GM12878 (cell line): ENCODE measurements at regions not wholly inside any gene's neighbourhood (a gene's known extent, or its start where the extent isn't known, plus 50 kb on each side); places are given as distances from the start of the nearest gene placed in this dataset.

Source experiments
- ATAC-seq: fragments of 200-7000 bp; cut with Tn5 transposase; 3 replicates; pipeline ENCODE4 v1.9.1; 2020; ENCODE audit warnings: mild to moderate bottlenecking, moderate library complexity
- BruUV-seq: library from RNA; stranded (reverse); fragments of 400-500 nt; replicated peaks from 2 replicates; lab custom pipeline; 2021; lab: Mats Ljungman, UMichigan
- CTCF ChIA-PET: fragments of 300-600 bp; sonication (Branson Sonifier 250); formaldehyde crosslinking; extraction: SDS; loops from one replicate; lab custom pipeline; 2021; ENCODE audit warnings: inconsistent platforms; lab: Yijun Ruan, JAX
- POLR2A ChIA-PET: fragments of 350-600 bp; formaldehyde crosslinking; extraction: SDS; loops from one replicate; lab custom pipeline; 2021; ENCODE audit warnings: inconsistent platforms; lab: Charles Lee
- RAD21 ChIA-PET: fragments of 300-600 bp; sonication (Branson Sonifier 250); formaldehyde crosslinking; loops from one replicate; lab custom pipeline; 2023; ENCODE audit warnings: antibody characterized with exemption; ENCODE audit not compliant: unreplicated experiment; lab: Charles Lee
- SMC1A ChIA-PET: fragments of 300-600 bp; sonication (Branson Sonifier 250); formaldehyde crosslinking; loops from one replicate; lab custom pipeline; 2023; ENCODE audit not compliant: unreplicated experiment, uncharacterized antibody; lab: Charles Lee
- DNase-seq: peaks from one replicate; pipeline ENCODE4 v3.0.0-alpha.2; 2011; ENCODE audit warnings: low read depth, low spot score
- FAIRE-seq: peaks from 3 replicates; lab custom pipeline; 2011; peaks lifted over from hg19 to GRCh38; lab: Jason Lieb, UNC
- H2AFZ ChIP-seq: 2 replicates; pipeline ENCODE4 v1.6.0; 2011; ENCODE audit warnings: low read depth, low read length, control low read depth; ENCODE audit not compliant: control insufficient read depth
- H3K27ac ChIP-seq: 2 replicates; pipeline ENCODE4 v1.5.1; 2011; ENCODE audit warnings: control low read depth; ENCODE audit not compliant: control insufficient read depth, insufficient read depth
- H3K27me3 ChIP-seq, 2 experiments: replicated peaks in 1 of 2; 2 replicates each; pipeline versions ENCODE4 v1.6.0 to v1.6.1; 2011; ENCODE audit warnings: low read length in 1 of 2; ENCODE audit not compliant: control insufficient read depth in 2 of 2, insufficient read depth in 2 of 2
- H3K36me3 ChIP-seq, 2 experiments: 2 replicates each; pipeline ENCODE4 v1.5.1; 2011; ENCODE audit warnings: low read length in 1 of 2; ENCODE audit not compliant: control insufficient read depth in 2 of 2, insufficient read depth in 2 of 2
- H3K4me1 ChIP-seq: 2 replicates; pipeline ENCODE4 v1.6.1; 2011; ENCODE audit warnings: mild to moderate bottlenecking, low read length, moderate library complexity, mixed read lengths; ENCODE audit not compliant: control insufficient read depth, insufficient read depth
- H3K4me2 ChIP-seq: 2 replicates; pipeline ENCODE4 v1.6.0; 2011; ENCODE audit warnings: control low read depth; ENCODE audit not compliant: control insufficient read depth, insufficient read depth
- H3K4me3 ChIP-seq: fragments of 200-600 bp; sonication (generic); 2 replicates; pipeline ENCODE4 v1.5.1; 2016
- H3K79me2 ChIP-seq: 2 replicates; pipeline ENCODE4 v1.6.0; 2011; ENCODE audit warnings: low read length; ENCODE audit not compliant: control insufficient read depth, insufficient read depth
- H3K9ac ChIP-seq: 2 replicates; pipeline ENCODE4 v1.8.0; 2011; ENCODE audit warnings: low read length, control low read depth, mixed read lengths; ENCODE audit not compliant: control insufficient read depth, insufficient read depth
- H3K9me3 ChIP-seq: replicated peaks from 3 replicates; pipeline ENCODE4 v1.5.1; 2011; ENCODE audit warnings: mild to moderate bottlenecking, low read length; ENCODE audit not compliant: control insufficient read depth, insufficient read depth
- H4K20me1 ChIP-seq: 2 replicates; pipeline ENCODE4 v1.6.0; 2011; ENCODE audit not compliant: control insufficient read depth, insufficient read depth
- BMI1 ChIP-seq: fragments of 450-650 bp; IDR thresholded peaks from 2 replicates; pipeline ENCODE4 v1.6.1; 2016; ENCODE audit warnings: mild to moderate bottlenecking, moderate library complexity, borderline replicate concordance
- CBX3 ChIP-seq: fragments of 200-600 bp; sonication (generic); IDR thresholded peaks from 2 replicates; pipeline ENCODE4 v1.6.1; 2016; ENCODE audit warnings: low read depth, borderline replicate concordance
- HDGF ChIP-seq: fragments of 450-650 bp; IDR thresholded peaks from 2 replicates; pipeline ENCODE4 v1.6.1; 2016; ENCODE audit warnings: antibody characterized with exemption
- JUND ChIP-seq: IDR thresholded peaks from 2 replicates; pipeline ENCODE4 v1.6.1; 2012; ENCODE audit warnings: low read depth, mild to moderate bottlenecking, low read length, improper control_type of control experiment, moderate library complexity
- KAT2A ChIP-seq: conservative IDR thresholded peaks from 2 replicates; pipeline ENCODE4 v1.6.1; 2011; ENCODE audit warnings: low read depth, low read length; ENCODE audit not compliant: control insufficient read depth
- MTA3 ChIP-seq: IDR thresholded peaks from 2 replicates; pipeline ENCODE4 v1.6.1; 2012; ENCODE audit warnings: low read length, inconsistent platforms, borderline replicate concordance
- RAD51 ChIP-seq: fragments of 450-650 bp; IDR thresholded peaks from 2 replicates; pipeline ENCODE4 v1.6.1; 2016; ENCODE audit warnings: moderate library complexity, mild to moderate bottlenecking, inconsistent platforms
- RBBP5 ChIP-seq: fragments of 200-600 bp; sonication (generic); conservative IDR thresholded peaks from 2 replicates; pipeline ENCODE4 v1.6.1; 2016
- SIN3A ChIP-seq: IDR thresholded peaks from 2 replicates; pipeline ENCODE4 v1.6.1; 2012; ENCODE audit warnings: low read depth, low read length, improper control_type of control experiment
- SREBF2 ChIP-seq: IDR thresholded peaks from 2 replicates; pipeline ENCODE4 v1.6.1; 2012; ENCODE audit warnings: mild to moderate bottlenecking, low read length
- YY1 ChIP-seq: IDR thresholded peaks from 2 replicates; pipeline ENCODE4 v1.6.1; 2011; ENCODE audit warnings: low read depth, mild to moderate bottlenecking, low read length
- WGBS: methylation state at CpG from one replicate; pipeline ENCODE4 v1.1.6; 2016; ENCODE audit warnings: low lambda C conversion rate; ENCODE audit not compliant: insufficient replicate concordance, insufficient coverage; ENCODE audit errors: missing lambda C conversion rate; 5-methylcytosine and 5-hydroxymethylcytosine counted together
- in situ Hi-C: fragments of 300-500 bp; cut with MboI; formaldehyde crosslinking; loops from 9 replicates; pipeline ENCODE4 v1.14.3; 2018; ENCODE audit warnings: mixed read lengths
- intact Hi-C: fragments of 100-400 bp; cut with micrococcal nuclease; formaldehyde crosslinking; loops from one replicate; pipeline ENCODE4 v1.14.2; 2022; ENCODE audit not compliant: unreplicated experiment

DNA sequence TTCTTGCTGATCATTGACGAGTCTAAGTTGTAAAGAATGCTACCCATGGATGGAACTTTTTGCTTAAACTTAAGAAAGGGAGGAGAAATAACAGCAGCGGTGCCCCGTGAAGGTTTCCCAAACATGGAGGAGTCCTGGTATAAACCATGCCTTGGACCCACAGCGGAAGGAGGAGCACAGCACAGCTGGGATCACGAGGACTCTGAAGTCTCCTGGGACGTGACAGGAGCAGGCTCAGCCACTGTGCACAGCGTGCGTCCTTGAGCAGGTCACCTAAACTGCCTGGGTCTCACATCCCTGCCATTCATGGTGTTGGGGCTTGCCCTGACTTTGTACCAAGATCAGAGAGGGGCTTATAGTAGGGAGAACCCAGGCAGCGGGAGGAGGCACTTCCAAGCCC lies 56.1 kb upstream of the UNC93A start:
- POLR2A ChIA-PET = no interaction called here
- ATAC-seq = no peak
- in situ Hi-C loops (no loop called here), intact Hi-C loops (no loop called here)
- no peak overlapping the region for H3K4me2 ChIP-seq
- no peak for DNase-seq
- no peak for TF ChIP-seq RBBP5
- no peak for TF ChIP-seq SREBF2
- TF ChIP-seq SIN3A = no peak
- TF ChIP-seq KAT2A = no peak
- no peak for TF ChIP-seq MTA3
- no peak for TF ChIP-seq CBX3
- TF ChIP-seq JUND = no peak
- no peak for TF ChIP-seq YY1
- TF ChIP-seq RAD51 = no peak
- no peak for TF ChIP-seq BMI1
- no peak for TF ChIP-seq HDGF
- SMC1A ChIA-PET = no interaction called here
- peaks cover 3% of the 10 kb centered on the region in 2 experiments for H3K27me3 ChIP-seq
- H3K9me3 ChIP-seq = no peaks in the 10 kb centered on the region
- no TSS peak for BruUV-seq
- no peaks in the 10 kb centered on the region for H3K4me1 ChIP-seq
- H3K36me3 ChIP-seq = no peaks in the 10 kb centered on the region
- H2AFZ ChIP-seq = no peak overlapping the region
- H3K79me2 ChIP-seq = no peaks in the 10 kb centered on the region
- RAD21 ChIA-PET = no interaction called here
- H3K4me3 ChIP-seq = no peak overlapping the region
- CTCF ChIA-PET = no interaction called here
- H3K9ac ChIP-seq = no peak overlapping the region
- WGBS = 16% methylated on average over 9 of the region's 9 CpGs
- no peaks in the 10 kb centered on the region for H4K20me1 ChIP-seq
- no peak overlapping the region for H3K27ac ChIP-seq
- FAIRE-seq = no peak
